ENCODE measurements at regions not wholly inside any gene's neighbourhood (a gene's known extent, or its start where the extent isn't known, plus 50 kb on each side); places are given as distances from the start of the nearest gene placed in this dataset.

- no peak for DNase-seq (ENCODE audit: low spot score)
- Histone ChIP-seq H3K27me3 (no peaks in the 10 kb centered on the region), H3K4me2 (no peak overlapping the region), H4K20me1 (ENCODE audit: insufficient read depth, poor library complexity, severe bottlenecking) (no peaks in the 10 kb centered on the region), H2AFZ (no peak overlapping the region), H3K9me2 (replicated peaks; ENCODE audit: insufficient read depth) (no peaks in the 10 kb centered on the region), H3K79me2 (no peaks in the 10 kb centered on the region), H3K4me1 (ENCODE audit: insufficient read depth) (no peaks in the 10 kb centered on the region), H3K27ac (no peak overlapping the region), H3K4me3 (no peak overlapping the region), H3K9me3 (ENCODE audit: low read depth) (no peaks in the 10 kb centered on the region), H3K36me3 (replicated peaks; ENCODE audit: insufficient read depth, low read depth) (no peaks in the 10 kb centered on the region)
- 82% methylated on average over 5 of the region's 5 CpGs for WGBS (ENCODE audit: low lambda C conversion rate, missing lambda C conversion rate)
- TF ChIP-seq EZH2 (IDR thresholded peaks at IDR 0.05; ENCODE audit: borderline replicate concordance) (no peak), EZH2phosphoT487 (IDR thresholded peaks at IDR 0.05; ENCODE audit: low read depth, severe bottlenecking, unreplicated experiment) (no peak), CTCF (IDR thresholded peaks at IDR 0.05; ENCODE audit: poor library complexity) (no peak)
These were observed 96.2 kb upstream of the HAAO start for GRCh38 chr2:42888321-42889245.

DNA sequence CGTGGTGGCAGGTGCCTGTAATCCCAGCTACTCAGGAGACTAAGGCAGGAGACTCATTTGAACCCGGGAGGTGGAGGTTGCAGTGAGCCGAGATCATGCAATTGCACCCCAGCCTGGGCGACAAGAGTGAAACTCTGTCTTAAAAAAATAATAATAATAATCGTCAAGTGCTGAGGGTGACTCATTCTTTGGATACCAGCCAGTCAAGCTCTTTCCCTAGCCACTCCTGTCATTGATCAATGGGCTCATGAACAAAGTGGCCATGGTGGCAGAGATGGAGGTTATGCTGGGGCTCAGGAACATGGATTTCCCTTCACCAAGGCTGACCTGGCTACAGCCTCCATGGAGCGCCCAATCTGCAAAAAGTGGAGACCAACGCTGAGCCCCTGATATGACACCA, 94.5 kb upstream of the HAAO start:
- TF ChIP-seq CTCF (IDR thresholded peaks at IDR 0.05; ENCODE audit: poor library complexity) (no peak), EZH2phosphoT487 (IDR thresholded peaks at IDR 0.05; ENCODE audit: low read depth, severe bottlenecking, unreplicated experiment) (no peak)
- Histone ChIP-seq H3K79me2 (no peaks in the 10 kb centered on the region), H2AFZ (no peak overlapping the region), H3K9me2 (replicated peaks; ENCODE audit: insufficient read depth) (no peaks in the 10 kb centered on the region), H4K20me1 (ENCODE audit: insufficient read depth, poor library complexity, severe bottlenecking) (no peaks in the 10 kb centered on the region), H3K4me3 (no peak overlapping the region), H3K27me3 (no peaks in the 10 kb centered on the region), H3K36me3 (replicated peaks; ENCODE audit: insufficient read depth, low read depth) (no peaks in the 10 kb centered on the region), H3K4me1 (ENCODE audit: insufficient read depth) (no peaks in the 10 kb centered on the region), H3K9me3 (ENCODE audit: low read depth) (no peaks in the 10 kb centered on the region), H3K4me2 (no peak overlapping the region), H3K27ac (no peak overlapping the region)
- DNase-seq (ENCODE audit: low spot score), result no peak
- 96% methylated on average over 7 of the region's 7 CpGs for WGBS (ENCODE audit: low lambda C conversion rate, missing lambda C conversion rate)

DNA sequence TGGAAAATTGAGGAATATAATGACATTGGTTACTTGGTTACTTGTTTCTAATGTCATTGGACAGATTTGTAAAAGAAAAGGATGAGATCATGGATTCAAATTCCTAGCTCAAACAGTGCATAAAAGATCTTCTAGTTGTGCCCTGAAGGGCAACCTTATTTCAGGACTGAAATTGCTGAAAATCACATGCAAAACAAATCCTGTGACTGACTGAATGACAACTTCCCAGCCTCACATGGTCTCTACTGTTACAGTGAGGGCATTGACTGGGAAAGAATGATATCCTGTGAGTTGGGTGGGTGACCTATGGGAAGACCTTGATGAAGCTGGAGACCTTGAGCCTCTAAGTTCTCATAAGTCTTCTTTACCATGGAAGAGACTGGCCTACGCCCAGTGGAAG, 90.4 kb upstream of the HAAO start:
- Histone ChIP-seq H2AFZ (no peak overlapping the region), H3K4me1 (ENCODE audit: insufficient read depth) (peaks cover 5% of the 10 kb centered on the region), H3K4me3 (no peak overlapping the region), H4K20me1 (ENCODE audit: insufficient read depth, poor library complexity, severe bottlenecking) (no peaks in the 10 kb centered on the region), H3K36me3 (replicated peaks; ENCODE audit: insufficient read depth, low read depth) (no peaks in the 10 kb centered on the region), H3K27me3 (no peaks in the 10 kb centered on the region), H3K79me2 (no peaks in the 10 kb centered on the region), H3K9me2 (replicated peaks; ENCODE audit: insufficient read depth) (no peaks in the 10 kb centered on the region), H3K4me2 (no peak overlapping the region), H3K27ac (no peak overlapping the region), H3K9me3 (ENCODE audit: low read depth) (no peaks in the 10 kb centered on the region)
- TF ChIP-seq EZH2phosphoT487 (IDR thresholded peaks at IDR 0.05; ENCODE audit: low read depth, severe bottlenecking, unreplicated experiment) (no peak), EZH2 (IDR thresholded peaks at IDR 0.05; ENCODE audit: borderline replicate concordance) (no peak), CTCF (IDR thresholded peaks at IDR 0.05; ENCODE audit: poor library complexity) (no peak)
- WGBS (ENCODE audit: low lambda C conversion rate, missing lambda C conversion rate), result 100% methylated on average over 1 of the region's 1 CpG
- DNase-seq (ENCODE audit: low spot score), result no peak
